ENCODE measurements at regions not wholly inside any gene's neighbourhood (a gene's known extent, or its start where the extent isn't known, plus 50 kb on each side); places are given as distances from the start of the nearest gene placed in this dataset.

GRCh38 chr20:11301699-11302098 is 616.0 kb upstream of the BTBD3 start:
- H3K9me3 ChIP-seq: no peaks in the 10 kb centered on the region
- ChIA-PET CTCF (no interaction called here), POLR2A (no interaction called here)
- H3K36me3 ChIP-seq (replicated peaks in 1 of 2; ENCODE audit: control insufficient read depth in 1 of 2, insufficient read depth in 2 of 2, low read length in 1 of 2): no peaks in the 10 kb centered on the region
- H4K20me1 ChIP-seq (ENCODE audit: insufficient read depth): no peaks in the 10 kb centered on the region
- H3K4me3 ChIP-seq (ENCODE audit: low read depth in 2 of 2, low read length in 1 of 2): no peak overlapping the region
- H3K27me3 ChIP-seq (ENCODE audit: insufficient read depth): no peaks in the 10 kb centered on the region
- no peaks in the 10 kb centered on the region for H3K4me1 ChIP-seq (ENCODE audit: control insufficient read depth in 1 of 2, insufficient read depth in 2 of 2, low read depth in 1 of 2, low read length in 1 of 2)
- no peak overlapping the region for H3K27ac ChIP-seq (ENCODE audit: low read depth in 2 of 2, low read length in 1 of 2)
- TF ChIP-seq GATA2 (CRISPR knock-in tag; IDR thresholded peaks at IDR 0.05) (no peak), USF2 (IDR thresholded peaks at IDR 0.05; ENCODE audit: borderline replicate concordance, low read depth, low read length) (no peak), FOSL2 (IDR thresholded peaks at IDR 0.05; ENCODE audit: borderline replicate concordance, low read depth) (no peak), EP300 (IDR thresholded peaks at IDR 0.05; ENCODE audit: borderline replicate concordance in 1 of 2, low read depth in 1 of 2, low read length in 1 of 2) (no peak), CHD2 (IDR thresholded peaks at IDR 0.05; ENCODE audit: low read length, partially characterized antibody) (no peak), USF1 (IDR thresholded peaks at IDR 0.05; ENCODE audit: borderline replicate concordance, low read depth) (no peak), TCF12 (IDR thresholded peaks at IDR 0.05) (no peak), MAX (IDR thresholded peaks at IDR 0.05; ENCODE audit: low read depth) (no peak), FOXJ3 (CRISPR knock-in tag; IDR thresholded peaks at IDR 0.05) (no peak), CTCF (IDR thresholded peaks at IDR 0.05) (no peak), ZBTB33 (IDR thresholded peaks at IDR 0.05; ENCODE audit: borderline replicate concordance, low read depth) (no peak)
- no peak overlapping the region for H3K4me2 ChIP-seq
- H3K9me2 ChIP-seq: no peaks in the 10 kb centered on the region
- H3K9ac ChIP-seq: no peak overlapping the region
- no peaks in the 10 kb centered on the region for H3K79me2 ChIP-seq (ENCODE audit: insufficient read depth)
- no peak overlapping the region for H2AFZ ChIP-seq (ENCODE audit: low read depth)
- no peaks in the 10 kb centered on the region for H3F3A ChIP-seq (replicated peaks; ENCODE audit: insufficient read depth)
- DNase-seq: no peak
- WGBS (ENCODE audit: low lambda C conversion rate): 89% methylated on average over 10 of the region's 10 CpGs

GRCh38 chr20:11302436-11302835 is 615.3 kb upstream of the BTBD3 start:
- no peaks in the 10 kb centered on the region for H3K9me2 ChIP-seq
- H3K79me2 ChIP-seq (ENCODE audit: insufficient read depth): no peaks in the 10 kb centered on the region
- no peaks in the 10 kb centered on the region for H3K27me3 ChIP-seq (ENCODE audit: insufficient read depth)
- no peak overlapping the region for H3K27ac ChIP-seq (ENCODE audit: low read depth in 2 of 2, low read length in 1 of 2)
- no peak overlapping the region for H2AFZ ChIP-seq (ENCODE audit: low read depth)
- CTCF ChIA-PET: no interaction called here
- H3K4me2 ChIP-seq: no peak overlapping the region
- DNase-seq: no peak
- no peaks in the 10 kb centered on the region for H4K20me1 ChIP-seq (ENCODE audit: insufficient read depth)
- H3K4me3 ChIP-seq (ENCODE audit: low read depth in 2 of 2, low read length in 1 of 2): no peak overlapping the region
- POLR2A ChIA-PET: no interaction called here
- WGBS (ENCODE audit: low lambda C conversion rate): 71% methylated on average over 3 of the region's 3 CpGs
- H3F3A ChIP-seq (replicated peaks; ENCODE audit: insufficient read depth): no peaks in the 10 kb centered on the region
- no peaks in the 10 kb centered on the region for H3K9me3 ChIP-seq
- no peak overlapping the region for H3K9ac ChIP-seq
- H3K36me3 ChIP-seq (replicated peaks in 1 of 2; ENCODE audit: control insufficient read depth in 1 of 2, insufficient read depth in 2 of 2, low read length in 1 of 2): no peaks in the 10 kb centered on the region
- no peaks in the 10 kb centered on the region for H3K4me1 ChIP-seq (ENCODE audit: control insufficient read depth in 1 of 2, insufficient read depth in 2 of 2, low read depth in 1 of 2, low read length in 1 of 2)
- no peak for TF ChIP-seq MXI1 (IDR thresholded peaks at IDR 0.05; ENCODE audit: low read depth, low read length)
- no peak for TF ChIP-seq RFX5 (IDR thresholded peaks at IDR 0.05; ENCODE audit: low read length)
- no peak for TF ChIP-seq NFIC (IDR thresholded peaks at IDR 0.05; ENCODE audit: borderline replicate concordance)
- no peak for TF ChIP-seq RAD21 (IDR thresholded peaks at IDR 0.05; ENCODE audit: low read length)
- no peak for TF ChIP-seq RCOR1 (IDR thresholded peaks at IDR 0.05; ENCODE audit: low read length)
- no peak for TF ChIP-seq NRF1 (IDR thresholded peaks at IDR 0.05; ENCODE audit: low read depth, low read length)
- TF ChIP-seq ELF1 (IDR thresholded peaks at IDR 0.05): no peak
- TF ChIP-seq FOXJ3 (CRISPR knock-in tag; IDR thresholded peaks at IDR 0.05): no peak
- TF ChIP-seq GABPA (IDR thresholded peaks at IDR 0.05; ENCODE audit: low read depth): no peak
- no peak for TF ChIP-seq MAX (IDR thresholded peaks at IDR 0.05; ENCODE audit: low read depth)
- TF ChIP-seq POLR2AphosphoS5 (IDR thresholded peaks at IDR 0.05; ENCODE audit: low read depth, low read length): no peak
- no peak for TF ChIP-seq MEF2A (IDR thresholded peaks at IDR 0.05; ENCODE audit: borderline replicate concordance, low read depth)
- TF ChIP-seq USF2 (IDR thresholded peaks at IDR 0.05; ENCODE audit: borderline replicate concordance, low read depth, low read length): no peak
- TF ChIP-seq USF1 (IDR thresholded peaks at IDR 0.05; ENCODE audit: borderline replicate concordance, low read depth): no peak
- TF ChIP-seq TCF12 (IDR thresholded peaks at IDR 0.05): no peak
- TF ChIP-seq FOSL2 (IDR thresholded peaks at IDR 0.05; ENCODE audit: borderline replicate concordance, low read depth): no peak
- TF ChIP-seq GATA2 (CRISPR knock-in tag; IDR thresholded peaks at IDR 0.05): no peak
